Stimulated activated CD4-positive, alpha-beta T cell treated with anti-CD3 and anti-CD28 coated beads, Interleukin-12 subunit alpha, Interleukin-12 subunit beta, amount 100 ng/mL, for 24 hours (primary cell): ENCODE measurements at regions not wholly inside any gene's neighbourhood (a gene's known extent, or its start where the extent isn't known, plus 50 kb on each side); places are given as distances from the start of the nearest gene placed in this dataset.
"Not testable (repeated sequence)": the region's sequence is repeated elsewhere in the genome, so short reads cannot be mapped to it uniquely, and the experiment has no call there.

Experiments used
- DNase-seq, 2 experiments: peaks; one replicate each; pipeline ENCODE4 v3.0.0-alpha.2; 2020; ENCODE audit warnings: low read depth in 2 of 2

DNA sequence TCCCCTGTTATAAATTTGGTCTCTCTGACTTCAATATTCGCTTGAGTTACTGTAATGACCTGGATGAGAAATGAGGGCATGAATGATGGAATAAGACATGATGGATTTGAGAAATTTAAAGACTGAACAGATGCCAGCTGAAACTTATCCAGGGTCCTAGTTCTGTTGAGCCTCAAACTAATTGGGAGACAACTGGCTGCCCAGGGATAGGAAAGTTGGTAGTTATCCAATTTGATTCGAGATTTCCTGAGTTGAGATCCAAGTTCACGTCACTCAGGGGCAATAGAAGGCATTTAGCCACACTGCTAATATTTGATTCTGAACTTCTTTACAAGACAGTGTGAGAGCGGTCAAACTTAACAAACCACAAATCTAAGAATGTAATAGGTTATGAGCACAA is 159.0 kb upstream of the CXCL13 start:
- no peak for DNase-seq

DNA sequence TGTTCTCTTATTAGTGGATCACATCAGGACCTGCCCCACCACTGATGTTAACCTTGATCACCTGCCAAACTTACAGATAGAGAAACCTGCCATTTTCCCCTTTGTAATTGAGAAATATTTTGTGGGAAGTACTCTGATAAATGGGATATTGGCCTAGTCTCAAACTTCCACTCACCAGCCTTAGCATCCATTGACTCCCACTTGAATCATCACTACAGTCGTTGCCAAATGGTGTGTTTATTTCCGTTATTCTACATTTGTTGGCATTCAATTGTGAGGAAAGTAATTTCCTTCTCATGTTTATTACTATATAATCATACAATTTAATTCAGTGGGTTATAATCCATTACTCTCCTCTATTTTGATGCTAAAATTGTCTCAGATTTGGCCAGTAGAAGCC is 156.4 kb upstream of the CXCL13 start:
- no peak for DNase-seq

DNA sequence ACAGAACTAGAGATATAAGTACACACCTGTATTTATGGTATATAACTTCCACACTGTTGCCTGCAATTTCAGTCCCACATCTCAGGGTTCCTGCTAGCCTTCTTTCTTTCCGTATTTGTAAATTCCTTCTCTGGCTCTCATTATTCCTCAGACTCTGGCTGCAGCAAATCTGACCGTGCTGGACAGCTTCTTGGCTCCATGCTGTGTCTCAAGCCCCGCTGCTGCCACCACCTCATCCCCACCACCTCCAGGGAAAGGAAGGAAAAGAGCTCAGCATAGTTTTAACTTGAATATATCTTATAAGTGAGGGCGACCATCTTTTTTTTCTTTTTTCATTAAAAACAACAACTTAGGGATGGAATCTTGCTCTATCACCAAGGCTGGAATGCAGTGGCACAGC is 155.6 kb upstream of the CXCL13 start:
- DNase-seq = no peak

DNA sequence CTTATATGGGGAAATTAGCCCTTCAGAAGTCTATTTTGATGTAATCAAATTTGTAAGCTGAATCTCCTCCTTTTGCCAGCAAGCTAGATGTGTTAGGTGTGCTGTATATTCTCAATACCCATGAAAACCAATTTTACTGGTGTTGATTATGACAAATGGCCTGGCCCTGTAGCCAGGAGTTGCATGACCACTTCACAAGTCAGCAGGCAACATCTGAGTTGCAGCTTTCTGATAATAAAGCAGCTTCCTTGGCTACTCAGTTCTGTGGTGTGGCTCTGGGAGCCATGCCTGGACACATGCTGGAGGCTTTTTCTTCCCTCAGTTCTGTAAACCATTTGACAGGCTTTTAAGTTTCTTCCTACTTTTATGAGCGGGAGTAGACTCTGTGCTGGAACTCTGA is 154.1 kb upstream of the CXCL13 start:
- DNase-seq = no peak

DNA sequence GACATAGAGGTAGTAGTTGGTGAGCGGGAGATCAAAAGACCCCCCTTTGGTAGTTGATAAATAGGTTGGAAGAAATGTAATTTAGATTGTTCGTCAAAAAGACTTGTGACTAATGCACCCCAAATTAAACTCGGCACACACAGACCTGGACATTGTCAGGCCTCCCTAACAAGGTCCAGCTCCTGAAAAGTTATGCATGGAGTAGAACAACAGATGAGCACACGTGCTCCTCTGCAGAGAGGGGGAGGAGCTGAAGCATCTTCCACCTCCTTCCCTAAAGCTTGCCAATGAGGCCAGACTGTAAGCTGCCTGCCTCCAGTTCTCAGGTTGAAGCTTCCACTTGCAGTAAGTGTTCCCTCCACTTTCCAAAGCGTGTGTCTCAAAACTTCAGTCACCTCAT is 153.5 kb upstream of the CXCL13 start:
- not testable (repeated sequence) for DNase-seq

DNA sequence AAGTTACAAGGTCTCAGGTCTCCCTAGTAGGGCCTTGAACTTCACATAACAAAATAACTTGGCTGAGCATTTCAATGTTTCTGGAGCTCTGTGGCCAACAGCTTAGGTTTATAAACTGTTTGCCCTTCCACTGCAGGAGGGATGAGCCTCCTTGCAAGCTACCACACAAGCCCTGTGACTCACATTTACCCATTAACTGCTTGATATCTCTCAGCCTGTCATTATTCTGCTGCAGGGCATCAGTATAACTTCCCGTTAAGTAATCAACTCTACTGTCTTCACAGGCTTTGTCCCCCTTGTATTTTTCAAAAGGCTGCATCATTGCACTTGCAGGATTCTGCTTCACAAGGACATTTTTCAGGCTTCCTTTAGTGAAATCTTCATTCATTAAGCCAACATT is 151.7 kb upstream of the CXCL13 start:
- no peak for DNase-seq

DNA sequence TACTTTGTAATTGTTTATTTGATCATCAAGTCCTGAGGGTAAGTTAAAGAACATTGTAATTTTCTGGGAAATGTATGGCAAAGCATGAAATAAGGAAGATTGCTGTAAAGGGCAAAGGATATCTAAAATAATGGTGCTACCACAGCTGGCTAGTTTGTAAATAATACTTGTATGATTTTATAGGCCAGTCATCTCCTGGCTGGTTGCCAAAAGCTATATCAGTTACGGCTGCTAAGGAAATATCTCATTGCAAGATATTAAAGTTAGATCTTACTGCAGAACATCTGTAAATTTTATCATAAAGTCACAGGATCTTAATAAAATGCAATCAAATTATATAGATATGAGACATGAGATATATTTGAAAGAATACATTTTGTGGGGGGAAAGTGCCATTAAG is 150.8 kb upstream of the CXCL13 start:
- DNase-seq = no peak

DNA sequence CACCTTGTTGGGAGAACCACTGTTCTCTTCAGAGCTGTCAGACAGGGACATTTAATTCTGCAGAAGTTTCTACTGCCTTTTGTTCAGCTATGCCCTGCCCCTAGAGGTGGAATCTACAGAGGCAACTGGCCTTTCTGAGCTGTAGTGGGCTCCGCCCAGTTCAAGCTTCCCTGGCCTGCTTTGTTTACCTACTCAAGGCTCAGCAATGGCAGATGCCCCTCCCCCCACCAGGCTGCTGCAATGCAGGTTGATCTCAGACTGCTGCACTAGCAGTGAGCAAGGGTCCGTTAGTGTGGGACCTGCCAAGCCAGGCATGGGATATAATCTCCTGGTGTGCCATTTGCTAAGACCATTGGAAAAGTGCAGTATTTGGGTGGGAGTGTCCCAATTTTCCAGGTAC is 141.5 kb upstream of the CXCL13 start:
- DNase-seq = not testable (repeated sequence)

DNA sequence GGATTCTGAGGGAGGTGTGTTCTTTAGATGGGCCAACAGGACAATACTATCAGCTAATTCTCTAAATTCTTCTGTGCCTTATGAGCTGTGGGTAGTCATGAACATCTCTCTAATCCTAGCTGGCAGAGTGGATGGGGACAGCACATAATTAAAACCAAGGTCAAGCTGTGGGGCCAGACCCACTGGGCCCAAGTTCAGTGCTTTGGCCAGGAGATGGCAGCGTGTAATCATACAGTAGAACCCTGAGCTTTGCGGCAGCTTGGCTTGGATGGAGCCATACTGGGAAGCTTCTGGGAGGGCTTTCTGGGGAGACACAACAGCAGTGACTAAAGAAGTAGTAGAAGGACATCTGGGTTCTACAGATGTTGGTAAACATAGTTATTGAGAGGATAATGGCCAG is 140.3 kb upstream of the CXCL13 start:
- peak in 1 of 2 experiments; percentile 30 for DNase-seq

DNA sequence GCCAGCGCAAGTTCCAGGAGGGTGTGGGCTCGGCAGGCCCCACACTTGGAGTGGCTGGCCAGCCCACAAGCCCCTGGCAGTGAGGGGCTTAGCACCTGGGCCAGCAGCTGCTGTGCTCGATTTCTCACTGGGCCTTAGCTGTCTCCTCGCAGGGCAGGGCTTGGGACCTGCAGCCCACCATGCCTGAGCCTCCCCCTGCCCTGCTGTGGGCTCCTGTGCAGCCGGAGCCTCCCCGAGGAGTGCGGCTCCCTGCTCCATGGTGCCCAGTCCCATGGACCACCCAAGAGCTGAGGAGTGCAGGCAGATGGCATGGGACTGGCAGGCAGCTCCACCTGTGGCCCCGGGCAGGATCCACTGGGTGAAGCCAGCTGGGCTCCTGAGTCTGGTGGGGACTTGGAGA is 139.2 kb upstream of the CXCL13 start:
- DNase-seq = no peak

DNA sequence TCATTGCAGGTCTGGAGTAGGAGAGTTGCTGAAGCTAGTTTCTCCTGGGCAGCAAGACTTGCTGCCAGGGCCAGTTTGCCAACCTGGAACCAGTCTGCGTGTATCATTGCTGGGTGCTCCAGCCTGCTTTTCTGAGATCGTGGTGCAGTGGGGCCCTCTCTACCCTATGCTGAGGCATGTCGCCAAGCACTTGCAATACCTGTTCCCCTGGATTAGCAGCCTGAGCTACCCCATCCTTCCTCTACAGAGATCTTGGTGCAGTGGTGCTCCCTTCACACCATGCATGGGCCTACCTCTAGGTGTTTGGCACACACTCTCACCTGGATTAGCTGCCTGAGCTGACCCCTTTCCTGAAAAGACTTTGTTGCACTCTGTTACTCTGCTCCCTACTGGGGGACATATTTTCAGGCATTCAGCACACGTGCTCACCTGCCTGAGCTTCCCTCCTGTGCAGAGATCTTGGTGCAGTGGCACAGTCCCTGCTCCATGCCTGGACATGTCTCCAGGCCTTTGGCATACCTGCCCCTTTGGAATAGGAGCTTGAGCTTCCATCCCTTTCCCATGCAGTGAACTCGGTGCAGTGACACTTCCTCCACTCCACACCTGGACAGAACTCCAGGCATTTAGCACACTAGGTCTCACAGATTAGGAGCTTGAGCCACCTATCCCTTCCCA is 133.7 kb upstream of the CXCL13 start:
- DNase-seq = no peak

DNA sequence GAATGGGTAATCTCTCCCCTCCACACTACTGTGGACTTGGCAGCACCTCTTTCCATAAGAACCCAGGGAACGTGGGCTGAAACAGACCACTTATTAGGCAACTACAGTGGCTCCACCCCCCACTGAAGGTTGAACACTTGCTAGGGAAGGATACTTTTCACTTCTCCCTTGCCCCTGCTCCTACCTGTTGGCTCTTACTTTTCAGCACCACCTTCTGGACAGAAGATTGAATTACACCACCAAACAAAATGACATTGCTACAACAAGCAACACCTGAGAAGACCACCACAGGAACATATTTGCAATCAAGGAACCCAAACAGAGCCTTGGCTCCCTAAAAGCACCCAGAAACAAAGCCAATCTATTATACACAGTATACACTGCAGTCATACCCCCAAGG is 132.1 kb upstream of the CXCL13 start:
- DNase-seq = no peak

DNA sequence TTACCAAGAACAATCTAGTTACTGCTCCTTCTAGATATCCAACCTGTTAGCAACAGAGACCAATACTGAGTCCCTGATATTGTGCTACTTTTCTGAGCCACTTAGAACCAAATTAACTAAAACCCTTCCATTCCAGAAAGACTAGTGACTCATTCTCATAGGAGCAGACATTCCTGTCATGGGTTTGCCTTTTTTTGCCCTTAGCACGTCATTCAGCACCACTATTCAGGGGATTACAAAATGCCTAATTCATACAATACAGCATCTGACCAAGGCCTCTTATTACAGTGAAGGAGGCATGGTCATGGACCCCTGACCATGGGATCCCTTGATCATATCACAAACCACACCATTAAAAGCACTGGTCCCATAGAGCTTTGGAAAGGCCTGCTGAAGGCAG is 123.8 kb upstream of the CXCL13 start:
- no peak for DNase-seq

DNA sequence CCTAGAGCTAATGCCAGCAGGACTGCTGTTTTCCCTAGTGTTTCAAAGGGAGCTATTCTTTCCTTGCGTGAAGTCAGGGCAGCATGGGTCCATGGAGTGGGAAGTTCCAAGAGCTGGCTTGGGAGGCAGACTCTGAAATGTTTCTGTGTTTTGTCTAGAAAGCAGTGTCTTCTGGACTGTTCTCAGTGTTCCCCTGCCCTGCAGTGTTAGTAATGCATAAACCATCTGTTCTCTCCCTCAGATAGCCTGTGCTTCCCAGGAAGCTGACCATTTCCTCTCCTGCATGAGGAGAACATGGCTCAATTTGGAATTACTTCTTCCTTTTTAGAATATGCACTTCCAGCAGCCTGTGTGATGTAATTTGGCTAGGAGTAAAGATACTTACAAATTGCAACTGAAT is 116.7 kb upstream of the CXCL13 start:
- DNase-seq = no peak

DNA sequence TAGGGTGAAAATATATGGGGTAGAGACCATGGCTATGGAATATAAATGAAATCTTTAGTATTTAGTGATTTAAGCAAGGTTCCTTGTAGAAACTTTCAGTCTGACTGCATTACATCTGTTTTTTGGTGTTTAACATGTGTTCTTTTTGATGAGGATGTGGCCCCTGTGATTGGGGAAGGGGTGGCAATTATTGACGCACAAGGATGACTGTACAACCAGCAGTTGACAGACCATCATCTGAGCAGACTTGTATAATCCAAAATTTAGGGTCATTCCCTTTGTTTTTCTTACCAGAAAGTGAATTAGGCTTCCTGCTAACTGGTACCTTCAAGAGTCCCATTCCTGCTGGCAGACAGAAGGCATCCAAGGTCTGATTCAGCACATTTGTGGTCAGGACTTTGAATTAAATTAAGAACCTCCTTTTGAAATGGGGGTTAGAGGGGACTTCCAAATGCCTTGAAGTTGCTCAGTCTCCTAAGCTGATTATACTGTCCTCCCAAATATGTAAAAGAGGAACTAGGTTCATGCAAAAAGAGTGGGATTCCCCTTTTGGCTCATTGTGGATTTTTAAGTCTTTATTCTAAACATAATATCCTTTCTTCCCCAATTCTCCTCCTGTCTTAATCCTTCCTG is 112.4 kb upstream of the CXCL13 start:
- DNase-seq = no peak

DNA sequence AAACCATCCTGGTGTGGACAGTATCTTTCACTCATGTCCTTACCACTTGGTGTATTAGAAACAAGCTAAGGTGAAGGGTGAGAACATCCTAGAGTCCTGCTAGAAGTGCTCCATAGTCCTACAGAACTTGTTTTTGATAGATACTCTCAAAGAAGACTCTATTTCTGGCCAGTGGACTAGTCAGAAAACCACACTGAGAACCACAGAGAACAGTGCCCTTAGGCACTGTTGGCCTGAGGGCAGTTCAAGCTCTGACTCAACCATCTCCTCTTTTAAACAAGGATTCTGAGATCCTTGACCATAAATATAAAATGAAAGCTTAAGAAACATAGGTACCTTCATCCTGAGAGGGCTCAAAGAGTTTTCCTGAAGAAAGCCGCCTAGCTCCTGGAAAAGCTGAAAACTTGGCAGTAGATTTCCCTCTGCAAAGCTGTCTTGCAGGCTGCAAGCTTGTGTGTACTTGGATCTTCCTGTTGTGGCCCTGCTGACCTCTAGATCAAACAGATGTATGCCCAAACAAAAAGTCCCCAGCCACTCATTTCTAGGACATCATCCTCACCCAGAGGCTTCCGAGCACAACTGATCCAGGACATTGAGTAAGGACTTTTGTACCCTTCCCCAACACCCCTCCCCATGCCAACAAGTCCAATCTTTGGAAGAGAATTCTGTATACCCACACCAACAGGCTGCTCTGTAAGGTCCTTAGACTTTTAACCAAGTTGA is 111.6 kb upstream of the CXCL13 start:
- no peak for DNase-seq

DNA sequence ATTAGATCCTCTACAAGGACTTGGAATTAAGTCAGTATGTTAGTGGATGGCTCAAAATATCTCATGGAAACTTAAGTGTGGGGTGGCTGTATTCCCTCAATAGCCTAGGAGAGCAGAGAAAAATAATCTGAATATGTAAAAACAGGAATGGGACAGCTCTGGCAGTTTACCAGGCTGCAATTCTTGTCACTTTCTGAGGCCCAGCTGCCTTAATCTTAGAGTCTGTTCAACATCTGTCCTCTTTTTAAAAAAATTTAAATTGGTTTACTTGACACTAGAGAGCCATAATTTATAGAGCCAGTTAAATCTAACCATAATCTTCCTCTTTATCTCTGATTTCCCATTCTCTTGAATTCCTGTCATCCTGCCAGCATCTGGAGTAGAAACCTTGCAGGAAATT is 109.2 kb upstream of the CXCL13 start:
- DNase-seq = no peak

DNA sequence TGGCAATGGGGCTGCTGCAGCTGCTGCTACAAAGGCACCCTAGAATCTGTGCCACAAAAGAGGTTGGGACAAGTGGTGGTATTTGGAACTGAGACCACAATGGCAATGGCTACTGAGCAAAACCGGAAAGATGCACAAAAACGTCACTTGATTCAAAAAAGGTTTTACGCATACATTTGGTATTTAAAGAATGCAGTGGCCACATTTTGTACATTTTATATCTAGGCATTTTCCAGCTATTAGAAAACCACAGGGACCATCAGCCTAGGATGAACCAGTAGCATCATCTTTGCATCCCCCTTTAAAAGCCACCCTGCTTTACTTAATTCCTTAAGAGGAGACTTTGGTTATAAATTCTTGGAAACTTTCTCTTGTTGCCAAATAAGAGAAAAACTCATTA is 104.8 kb upstream of the CXCL13 start:
- no peak for DNase-seq

DNA sequence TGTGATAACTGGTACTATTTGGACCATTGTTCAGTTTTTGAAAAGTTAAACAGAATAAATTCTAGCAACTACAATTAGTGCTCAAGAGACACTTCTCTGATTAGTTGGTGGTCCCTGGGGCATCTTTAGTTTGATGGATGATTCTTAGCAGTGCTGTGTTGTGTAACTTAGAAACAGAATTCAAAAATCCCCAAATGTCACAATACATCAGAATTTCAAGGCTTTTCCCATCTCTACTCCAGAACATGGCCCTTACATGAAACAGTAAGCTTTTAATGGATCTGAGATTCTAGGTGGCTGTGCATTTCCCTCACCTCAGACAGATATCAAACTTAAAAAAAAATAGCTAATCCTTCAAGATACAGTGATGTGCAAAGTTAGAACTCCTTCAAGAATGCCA is 104.4 kb upstream of the CXCL13 start:
- DNase-seq = no peak

DNA sequence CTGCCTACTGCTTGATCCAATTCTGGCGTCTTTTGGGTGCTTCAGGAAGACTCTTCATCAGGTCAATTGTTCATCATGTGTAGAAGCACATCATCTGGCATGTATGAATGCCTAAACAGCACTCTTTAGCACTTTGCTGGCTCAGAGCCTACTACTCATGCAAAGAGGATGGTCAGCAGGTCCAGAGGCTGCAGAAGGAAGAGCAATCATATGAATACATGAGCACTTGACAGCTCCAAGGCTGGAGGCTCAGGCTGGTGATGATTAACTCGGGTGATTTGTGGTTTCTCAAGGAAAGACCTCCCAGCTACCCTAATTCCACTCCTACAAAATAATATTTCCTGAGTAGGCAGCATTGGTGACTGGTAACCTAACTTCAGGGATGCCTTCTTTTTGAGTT is 103.8 kb upstream of the CXCL13 start:
- DNase-seq = no peak

DNA sequence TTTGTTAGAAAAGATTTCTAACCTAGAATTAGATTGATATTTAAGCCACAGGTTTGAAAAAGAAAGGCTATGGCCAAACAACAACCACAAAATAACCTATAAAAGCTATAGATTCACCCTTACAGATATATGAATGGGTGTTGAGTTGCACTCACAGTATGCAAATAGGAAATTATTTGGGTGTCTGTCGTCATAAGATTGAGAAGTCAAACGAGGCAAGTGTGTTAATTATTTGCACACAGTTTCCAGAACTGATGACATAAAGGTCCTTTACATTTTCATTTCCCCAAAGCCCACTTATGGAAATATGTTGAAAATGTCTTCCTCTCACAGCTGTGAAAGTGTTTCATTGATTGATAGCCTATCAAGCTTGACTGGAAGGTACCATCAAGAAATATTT is 101.2 kb upstream of the CXCL13 start:
- no peak for DNase-seq

DNA sequence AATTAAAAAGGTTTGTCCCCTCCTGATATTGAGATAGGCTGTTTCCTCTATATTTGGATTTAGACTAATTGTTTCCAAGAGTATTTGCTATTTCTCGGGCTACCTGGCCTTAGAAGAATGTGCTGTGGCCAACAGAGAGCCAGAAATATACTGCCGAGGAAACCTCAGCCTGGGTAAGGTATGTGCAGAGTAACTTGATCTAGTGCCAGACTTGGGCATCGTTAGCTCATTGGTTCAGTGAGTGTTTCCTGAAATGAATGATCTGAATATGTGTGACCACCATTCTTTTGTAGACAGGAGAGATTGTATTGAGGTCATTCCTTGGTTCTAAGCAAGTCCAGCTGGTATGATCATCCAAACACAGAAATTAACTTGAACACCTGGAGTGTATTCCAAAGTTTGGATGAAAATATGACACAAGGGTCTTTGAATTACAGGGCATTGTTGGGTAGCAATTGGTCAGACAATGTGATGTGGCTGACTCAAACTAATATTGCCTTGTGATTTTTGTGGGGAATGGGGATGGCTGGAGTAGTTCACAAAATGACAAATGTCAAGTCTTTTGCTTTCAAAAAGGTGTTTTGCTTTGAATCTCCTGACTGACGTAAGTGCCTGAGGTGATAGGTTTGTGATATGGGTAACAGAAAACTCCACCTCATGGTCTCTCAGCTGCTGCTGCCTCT is 100.2 kb upstream of the CXCL13 start:
- no peak for DNase-seq

DNA sequence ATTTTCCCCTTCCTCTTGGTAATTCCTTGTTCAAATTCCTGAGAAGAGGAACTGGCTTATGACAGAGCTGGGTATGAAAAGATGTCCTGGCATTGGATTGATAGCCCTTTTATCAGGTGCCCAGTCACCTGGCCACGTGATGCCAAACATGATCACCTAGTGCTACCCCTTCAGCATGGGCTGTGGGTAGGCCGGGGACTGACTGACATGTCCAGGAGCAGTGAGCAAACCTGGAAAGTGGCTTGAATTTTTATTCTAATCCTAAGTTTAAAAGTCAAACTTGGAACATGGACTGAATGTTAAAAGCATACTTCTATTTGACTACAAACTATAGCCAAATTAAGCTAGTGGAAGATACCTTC is 99.7 kb upstream of the CXCL13 start:
- no peak for DNase-seq
